GM23338 (cell line): ENCODE measurements at regions not wholly inside any gene's neighbourhood (a gene's known extent, or its start where the extent isn't known, plus 50 kb on each side); places are given as distances from the start of the nearest gene placed in this dataset.

Experiments
- POLR2AphosphoS5 ChIP-seq: IDR thresholded peaks from 2 replicates; pipeline ENCODE4 v1.6.1; 2016; ENCODE audit warnings: antibody characterized with exemption, low read depth
- TF ChIP-seq, protein P1 (sequence below), 2 experiments: fragments of 200-600 bp in 1 of 2; sonication (generic) in 1 of 2; conservative IDR thresholded peaks; 2 replicates each; pipeline versions ENCODE4 v1.5.1 to v1.6.1; 2016 to 2017; ENCODE audit warnings: antibody characterized with exemption in 2 of 2, low read depth in 2 of 2, mild to moderate bottlenecking in 2 of 2, moderate library complexity in 1 of 2

DNA sequence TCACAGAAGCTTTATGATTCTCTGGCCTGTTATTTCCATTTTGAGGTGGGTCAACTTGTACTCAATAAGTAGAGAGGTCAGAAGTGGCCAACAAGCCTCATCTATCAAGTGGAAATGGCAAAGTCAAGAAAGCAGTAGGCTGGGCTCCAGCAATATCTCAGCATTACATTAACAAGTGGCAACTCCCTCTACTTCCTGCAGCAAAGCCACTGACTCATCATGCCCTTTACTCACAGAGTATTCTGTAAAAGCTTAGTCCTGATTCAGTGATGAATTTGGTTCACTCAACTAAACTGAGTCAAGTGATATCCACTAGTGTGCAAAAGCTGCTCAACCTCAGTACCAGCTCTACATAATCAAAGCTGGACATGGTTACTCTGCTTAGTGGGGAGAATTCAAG lies 954.6 kb downstream of the EPHA3 start:
- no peak for TF ChIP-seq POLR2AphosphoS5
- TF ChIP-seq, protein P1, sequence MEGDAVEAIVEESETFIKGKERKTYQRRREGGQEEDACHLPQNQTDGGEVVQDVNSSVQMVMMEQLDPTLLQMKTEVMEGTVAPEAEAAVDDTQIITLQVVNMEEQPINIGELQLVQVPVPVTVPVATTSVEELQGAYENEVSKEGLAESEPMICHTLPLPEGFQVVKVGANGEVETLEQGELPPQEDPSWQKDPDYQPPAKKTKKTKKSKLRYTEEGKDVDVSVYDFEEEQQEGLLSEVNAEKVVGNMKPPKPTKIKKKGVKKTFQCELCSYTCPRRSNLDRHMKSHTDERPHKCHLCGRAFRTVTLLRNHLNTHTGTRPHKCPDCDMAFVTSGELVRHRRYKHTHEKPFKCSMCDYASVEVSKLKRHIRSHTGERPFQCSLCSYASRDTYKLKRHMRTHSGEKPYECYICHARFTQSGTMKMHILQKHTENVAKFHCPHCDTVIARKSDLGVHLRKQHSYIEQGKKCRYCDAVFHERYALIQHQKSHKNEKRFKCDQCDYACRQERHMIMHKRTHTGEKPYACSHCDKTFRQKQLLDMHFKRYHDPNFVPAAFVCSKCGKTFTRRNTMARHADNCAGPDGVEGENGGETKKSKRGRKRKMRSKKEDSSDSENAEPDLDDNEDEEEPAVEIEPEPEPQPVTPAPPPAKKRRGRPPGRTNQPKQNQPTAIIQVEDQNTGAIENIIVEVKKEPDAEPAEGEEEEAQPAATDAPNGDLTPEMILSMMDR (conservative IDR thresholded peaks at IDR 0.05; ENCODE audit: low read depth in 2 of 2) = no peak
